Neural progenitor cell (in vitro differentiated cells): ENCODE measurements at regions not wholly inside any gene's neighbourhood (a gene's known extent, or its start where the extent isn't known, plus 50 kb on each side); places are given as distances from the start of the nearest gene placed in this dataset.

Experiments
- DNase-seq: peaks from one replicate; pipeline ENCODE4 v3.0.0-alpha.2; 2016; ENCODE audit warnings: low spot score
- H2AFZ ChIP-seq: fragments of 200-600 bp; sonication (generic); replicated peaks from 2 replicates; pipeline ENCODE4 v1.6.1; 2016; ENCODE audit warnings: antibody characterized with exemption
- H3F3A ChIP-seq: fragments of 200-600 bp; sonication (generic); 2 replicates; pipeline ENCODE4 v1.6.1; 2016; ENCODE audit warnings: antibody characterized with exemption, low read depth
- H3K27ac ChIP-seq: fragments of 200-600 bp; sonication (generic); 2 replicates; pipeline ENCODE4 v1.5.1; 2016; ENCODE audit warnings: mild to moderate bottlenecking
- H3K27me3 ChIP-seq: fragments of 200-600 bp; sonication (generic); 2 replicates; pipeline ENCODE4 v1.6.1; 2016; ENCODE audit warnings: mild to moderate bottlenecking, moderate library complexity
- H3K36me3 ChIP-seq: fragments of 200-600 bp; sonication (generic); 2 replicates; pipeline ENCODE4 v1.5.1; 2016
- H3K4me1 ChIP-seq: fragments of 200-600 bp; sonication (generic); 2 replicates; pipeline ENCODE4 v1.6.1; 2016; ENCODE audit warnings: mixed run types
- H3K4me2 ChIP-seq: fragments of 200-600 bp; sonication (generic); 2 replicates; pipeline ENCODE4 v1.6.1; 2016
- H3K4me3 ChIP-seq: fragments of 200-600 bp; sonication (generic); 2 replicates; pipeline ENCODE4 v1.5.1; 2016
- H3K79me2 ChIP-seq: fragments of 200-600 bp; sonication (generic); 2 replicates; pipeline ENCODE4 v1.6.1; 2016; ENCODE audit warnings: low read depth
- H3K9ac ChIP-seq: fragments of 200-600 bp; sonication (generic); 2 replicates; pipeline ENCODE4 v1.6.1; 2016
- H3K9me3 ChIP-seq: fragments of 200-600 bp; sonication (generic); 2 replicates; pipeline ENCODE4 v1.5.1; 2016; ENCODE audit warnings: low read depth
- H4K20me1 ChIP-seq: fragments of 200-600 bp; sonication (generic); 2 replicates; pipeline ENCODE4 v1.6.1; 2016; ENCODE audit warnings: low read depth
- H3K27ac Mint-ChIP-seq: 3 replicates; pipeline ENCODE4 v1.8.0; 2021; ENCODE audit warnings: mixed read lengths
- H3K27me3 Mint-ChIP-seq: 2 replicates; pipeline ENCODE4 v1.8.0; 2022; ENCODE audit warnings: low read depth, mild to moderate bottlenecking, inconsistent platforms, moderate library complexity, mixed read lengths; ENCODE audit not compliant: insufficient read depth
- H3K36me3 Mint-ChIP-seq: 3 replicates; pipeline ENCODE4 v1.8.0; 2021; ENCODE audit warnings: mixed read lengths
- H3K4me1 Mint-ChIP-seq: 3 replicates; pipeline ENCODE4 v1.8.0; 2021; ENCODE audit warnings: mixed read lengths
- H3K4me3 Mint-ChIP-seq: 3 replicates; pipeline ENCODE4 v1.8.0; 2021; ENCODE audit warnings: mild to moderate bottlenecking, moderate library complexity, mixed read lengths
- H3K9me3 Mint-ChIP-seq: 3 replicates; pipeline ENCODE4 v1.8.0; 2020; ENCODE audit warnings: mixed read lengths
- EZH2 ChIP-seq: fragments of 200-600 bp; sonication (generic); IDR thresholded peaks from 2 replicates; pipeline ENCODE4 v1.6.1; 2017; ENCODE audit warnings: antibody characterized with exemption, mild to moderate bottlenecking, moderate library complexity
- EZH2phosphoT487 ChIP-seq: fragments of 200-600 bp; sonication (generic); IDR thresholded peaks from 2 replicates; pipeline ENCODE4 v1.6.1; 2017; ENCODE audit warnings: antibody characterized with exemption
- TF ChIP-seq, protein P1 (sequence below): fragments of 200-600 bp; sonication (generic); IDR thresholded peaks from 2 replicates; pipeline ENCODE4 v1.5.1; 2017; ENCODE audit warnings: antibody characterized with exemption, mild to moderate bottlenecking

DNA sequence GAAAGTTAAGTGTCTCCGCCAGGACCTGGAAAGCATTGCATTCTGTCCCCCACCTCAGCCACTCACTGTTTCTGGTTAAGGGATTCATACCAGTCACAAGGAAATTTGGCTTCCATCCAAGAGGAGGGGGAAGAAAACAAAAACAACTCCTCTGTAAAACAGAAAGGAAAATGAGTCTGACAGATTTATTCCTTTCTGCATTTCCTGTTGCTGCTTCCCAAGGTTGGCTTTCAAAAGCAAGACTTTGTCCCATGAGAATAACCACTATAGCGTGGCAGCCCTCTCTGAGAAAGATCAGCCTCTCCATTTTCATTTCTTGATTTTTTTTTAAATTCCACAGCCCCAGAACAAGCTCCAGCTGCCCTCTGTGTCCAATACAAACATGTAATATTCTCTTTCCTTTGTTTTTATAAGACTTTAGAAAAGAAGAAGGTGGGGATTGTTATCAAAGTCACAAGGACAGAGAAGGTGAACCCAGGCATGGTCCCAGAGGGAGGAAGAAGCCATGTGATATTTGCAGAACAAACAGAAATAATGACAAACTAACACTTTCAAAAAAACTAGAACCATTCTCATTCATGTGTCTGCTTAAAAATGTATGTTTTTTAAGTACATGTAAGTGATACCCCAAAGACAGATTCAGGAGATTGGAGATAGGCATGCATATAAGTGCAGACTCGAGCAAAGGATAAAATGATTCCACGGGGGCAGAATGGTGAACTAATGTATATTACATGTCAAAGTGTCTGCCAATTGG is 90.7 kb upstream of the DCLK2 start:
- Histone ChIP-seq H3K9me3 (no peaks in the 10 kb centered on the region), H3K27ac (no peak overlapping the region), H3K27me3 (no peaks in the 10 kb centered on the region), H3K4me3 (no peak overlapping the region), H3K4me2 (no peak overlapping the region), H2AFZ (no peak overlapping the region), H4K20me1 (no peaks in the 10 kb centered on the region), H3K4me1 (peaks cover 3% of the 10 kb centered on the region), H3K79me2 (no peaks in the 10 kb centered on the region), H3F3A (no peaks in the 10 kb centered on the region), H3K36me3 (no peaks in the 10 kb centered on the region), H3K9ac (no peak overlapping the region)
- Mint-ChIP-seq H3K27me3 (no peaks in the 10 kb centered on the region), H3K4me1 (peaks cover 13% of the 10 kb centered on the region), H3K9me3 (no peaks in the 10 kb centered on the region), H3K4me3 (no peak overlapping the region), H3K36me3 (no peaks in the 10 kb centered on the region), H3K27ac (no peak overlapping the region)
- TF ChIP-seq, protein P1, sequence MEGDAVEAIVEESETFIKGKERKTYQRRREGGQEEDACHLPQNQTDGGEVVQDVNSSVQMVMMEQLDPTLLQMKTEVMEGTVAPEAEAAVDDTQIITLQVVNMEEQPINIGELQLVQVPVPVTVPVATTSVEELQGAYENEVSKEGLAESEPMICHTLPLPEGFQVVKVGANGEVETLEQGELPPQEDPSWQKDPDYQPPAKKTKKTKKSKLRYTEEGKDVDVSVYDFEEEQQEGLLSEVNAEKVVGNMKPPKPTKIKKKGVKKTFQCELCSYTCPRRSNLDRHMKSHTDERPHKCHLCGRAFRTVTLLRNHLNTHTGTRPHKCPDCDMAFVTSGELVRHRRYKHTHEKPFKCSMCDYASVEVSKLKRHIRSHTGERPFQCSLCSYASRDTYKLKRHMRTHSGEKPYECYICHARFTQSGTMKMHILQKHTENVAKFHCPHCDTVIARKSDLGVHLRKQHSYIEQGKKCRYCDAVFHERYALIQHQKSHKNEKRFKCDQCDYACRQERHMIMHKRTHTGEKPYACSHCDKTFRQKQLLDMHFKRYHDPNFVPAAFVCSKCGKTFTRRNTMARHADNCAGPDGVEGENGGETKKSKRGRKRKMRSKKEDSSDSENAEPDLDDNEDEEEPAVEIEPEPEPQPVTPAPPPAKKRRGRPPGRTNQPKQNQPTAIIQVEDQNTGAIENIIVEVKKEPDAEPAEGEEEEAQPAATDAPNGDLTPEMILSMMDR, result no peak
- no peak for TF ChIP-seq EZH2
- TF ChIP-seq EZH2phosphoT487, result no peak
- no peak for DNase-seq

GRCh38 chr4:149988087-149988410 is 90.2 kb upstream of the DCLK2 start:
- Mint-ChIP-seq H3K4me3 (no peak overlapping the region), H3K27me3 (no peaks in the 10 kb centered on the region)

GRCh38 chr4:149993030-149993429 is 85.2 kb upstream of the DCLK2 start:
- H3K9me3 ChIP-seq, result no peaks in the 10 kb centered on the region
- no peak overlapping the region for H3K4me3 ChIP-seq
- H3K27me3 ChIP-seq, result no peaks in the 10 kb centered on the region
- no peaks in the 10 kb centered on the region for H3F3A ChIP-seq
- H3K4me2 ChIP-seq, result no peak overlapping the region
- H3K27ac ChIP-seq, result no peak overlapping the region
- no peaks in the 10 kb centered on the region for H3K36me3 ChIP-seq
- H3K9ac ChIP-seq, result no peak overlapping the region
- H3K4me1 Mint-ChIP-seq, result peaks cover 5% of the 10 kb centered on the region
- no peak for DNase-seq
- H3K9me3 Mint-ChIP-seq, result no peaks in the 10 kb centered on the region
- no peaks in the 10 kb centered on the region for H3K79me2 ChIP-seq
- H3K4me1 ChIP-seq, result peaks cover 3% of the 10 kb centered on the region
- H3K27me3 Mint-ChIP-seq, result no peaks in the 10 kb centered on the region
- no peaks in the 10 kb centered on the region for H4K20me1 ChIP-seq
- H3K36me3 Mint-ChIP-seq, result no peaks in the 10 kb centered on the region
- H3K27ac Mint-ChIP-seq, result no peak overlapping the region
- no peak overlapping the region for H2AFZ ChIP-seq
- H3K4me3 Mint-ChIP-seq, result no peak overlapping the region
- no peak for TF ChIP-seq EZH2phosphoT487
- TF ChIP-seq EZH2, result no peak
- TF ChIP-seq, protein P1, result no peak

More at GRCh38 chr4:149988087-149988410, 90.2 kb upstream of the DCLK2 start:
- H3K36me3 ChIP-seq, result no peaks in the 10 kb centered on the region
- Mint-ChIP-seq H3K9me3 (no peaks in the 10 kb centered on the region), H3K27ac (no peak overlapping the region), H3K36me3 (no peaks in the 10 kb centered on the region), H3K4me1 (peaks cover 13% of the 10 kb centered on the region)
- no peaks in the 10 kb centered on the region for H4K20me1 ChIP-seq
- H3K27me3 ChIP-seq, result no peaks in the 10 kb centered on the region
- no peak overlapping the region for H3K4me3 ChIP-seq
- DNase-seq, result no peak
- no peak overlapping the region for H2AFZ ChIP-seq
- no peak overlapping the region for H3K4me2 ChIP-seq
- H3K9me3 ChIP-seq, result no peaks in the 10 kb centered on the region
- no peak for TF ChIP-seq EZH2
- H3K4me1 ChIP-seq, result peaks cover 3% of the 10 kb centered on the region
- H3F3A ChIP-seq, result no peaks in the 10 kb centered on the region
- H3K27ac ChIP-seq, result no peak overlapping the region
- no peaks in the 10 kb centered on the region for H3K79me2 ChIP-seq
- H3K9ac ChIP-seq, result no peak overlapping the region

DNA sequence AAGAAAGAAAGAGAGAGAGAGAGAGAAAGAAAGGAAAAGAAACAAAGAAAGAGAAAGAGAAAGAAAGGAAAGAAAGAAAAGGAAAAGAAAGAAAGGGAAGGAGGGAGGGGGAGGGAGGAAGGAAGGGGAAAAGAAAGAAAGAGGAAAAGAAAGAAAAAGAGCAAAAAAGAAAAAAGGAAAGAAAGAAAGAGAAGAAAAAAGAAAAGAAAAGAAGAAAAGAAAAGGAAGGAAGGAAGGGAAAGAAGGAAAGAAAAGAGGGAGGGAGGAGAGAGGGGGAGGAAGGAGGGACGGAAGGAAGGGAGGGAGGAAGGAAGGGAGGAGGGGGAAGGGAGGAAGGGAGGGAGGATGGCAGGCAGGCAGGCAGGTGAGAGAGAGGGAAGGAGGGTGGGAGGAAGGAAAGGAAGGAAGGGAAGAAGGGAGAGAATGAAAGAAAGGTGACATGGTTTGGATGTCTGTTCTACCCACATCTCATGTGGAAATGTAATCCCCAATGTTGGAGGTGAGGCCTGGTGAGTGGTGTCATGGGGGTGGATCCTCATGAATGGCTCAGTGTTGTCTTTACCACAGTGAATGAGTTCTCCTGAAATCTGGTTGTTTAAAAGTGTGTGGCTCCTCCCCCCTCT is 83.0 kb upstream of the DCLK2 start:
- H4K20me1 ChIP-seq, result no peaks in the 10 kb centered on the region
- no peak overlapping the region for H3K27ac Mint-ChIP-seq
- no peak for DNase-seq
- H3K27me3 Mint-ChIP-seq, result no peaks in the 10 kb centered on the region
- H3K79me2 ChIP-seq, result no peaks in the 10 kb centered on the region
- H3K4me2 ChIP-seq, result no peak overlapping the region
- H3F3A ChIP-seq, result no peaks in the 10 kb centered on the region
- H2AFZ ChIP-seq, result no peak overlapping the region
- no peaks in the 10 kb centered on the region for H3K9me3 Mint-ChIP-seq
- H3K36me3 Mint-ChIP-seq, result no peaks in the 10 kb centered on the region
- H3K27me3 ChIP-seq, result no peaks in the 10 kb centered on the region
- H3K4me1 ChIP-seq, result peaks cover 3% of the 10 kb centered on the region
- H3K4me1 Mint-ChIP-seq, result peaks cover 7% of the 10 kb centered on the region
- H3K36me3 ChIP-seq, result no peaks in the 10 kb centered on the region
- H3K4me3 ChIP-seq, result no peak overlapping the region
- no peaks in the 10 kb centered on the region for H3K9me3 ChIP-seq
- no peak overlapping the region for H3K4me3 Mint-ChIP-seq
- TF ChIP-seq, protein P1, result no peak
- TF ChIP-seq EZH2 (no peak), EZH2phosphoT487 (no peak)
- no peak overlapping the region for H3K27ac ChIP-seq
- H3K9ac ChIP-seq, result no peak overlapping the region
